ENCODE measurements at regions not wholly inside any gene's neighbourhood (a gene's known extent, or its start where the extent isn't known, plus 50 kb on each side); places are given as distances from the start of the nearest gene placed in this dataset.
"Not testable (repeated sequence)": the region's sequence is repeated elsewhere in the genome, so short reads cannot be mapped to it uniquely, and the experiment has no call there.

- DNase-seq, result no peak
These were observed 368.9 kb downstream of the SHANK2 start for GRCh38 chr11:70883323-70883940.

- DNase-seq, result peak; percentile 62
These were observed 368.3 kb downstream of the SHANK2 start for GRCh38 chr11:70883973-70884623.

- peak; percentile 40 for DNase-seq
These were observed 366.8 kb downstream of the SHANK2 start for GRCh38 chr11:70885281-70886231.

GRCh38 chr11:70886256-70886655 lies 366.1 kb downstream of the SHANK2 start:
- no peak for DNase-seq

- no peak for DNase-seq
These were observed 365.5 kb downstream of the SHANK2 start for GRCh38 chr11:70886676-70887541.

- no peak for DNase-seq
These were observed 364.9 kb downstream of the SHANK2 start for GRCh38 chr11:70887542-70887827.

- no peak for DNase-seq
These were observed 364.3 kb downstream of the SHANK2 start for GRCh38 chr11:70888061-70888460.

- DNase-seq, result no peak
These were observed 363.0 kb downstream of the SHANK2 start for GRCh38 chr11:70889411-70889810.

- DNase-seq, result no peak
These were observed 360.5 kb downstream of the SHANK2 start for GRCh38 chr11:70891844-70892380.

GRCh38 chr11:70892889-70893288 lies 359.5 kb downstream of the SHANK2 start:
- DNase-seq, result no peak

GRCh38 chr11:70894566-70895365 lies 357.6 kb downstream of the SHANK2 start:
- no peak for DNase-seq

GRCh38 chr11:70895366-70895670 lies 357.1 kb downstream of the SHANK2 start:
- DNase-seq, result no peak

GRCh38 chr11:70897429-70897828 lies 354.9 kb downstream of the SHANK2 start:
- no peak for DNase-seq

- no peak for DNase-seq
These were observed 352.8 kb downstream of the SHANK2 start for GRCh38 chr11:70899616-70900015.

- DNase-seq, result no peak
These were observed 351.8 kb downstream of the SHANK2 start for GRCh38 chr11:70900540-70900939.

- no peak for DNase-seq
These were observed 350.3 kb downstream of the SHANK2 start for GRCh38 chr11:70901951-70902521.

GRCh38 chr11:70903229-70903628 lies 349.1 kb downstream of the SHANK2 start:
- DNase-seq, result not testable (repeated sequence)

GRCh38 chr11:70906101-70906500 lies 346.3 kb downstream of the SHANK2 start:
- no peak for DNase-seq

- DNase-seq, result no peak
These were observed 344.2 kb downstream of the SHANK2 start for GRCh38 chr11:70908223-70908622.

GRCh38 chr11:70910835-70911234 lies 341.5 kb downstream of the SHANK2 start:
- no peak for DNase-seq

- DNase-seq, result no peak
These were observed 340.0 kb downstream of the SHANK2 start for GRCh38 chr11:70912226-70912840.
